SK-N-SH (cell line): ENCODE measurements at regions not wholly inside any gene's neighbourhood (a gene's known extent, or its start where the extent isn't known, plus 50 kb on each side); places are given as distances from the start of the nearest gene placed in this dataset.

Experiments used
- CTCF ChIA-PET: fragments of 300-600, 350-600 bp; formaldehyde crosslinking; extraction: SDS; loops from one replicate; lab custom pipeline; 2021; lab: Yijun Ruan, JAX
- POLR2A ChIA-PET: fragments of 350-600 bp; sonication (Branson Sonifier 250); formaldehyde crosslinking; extraction: SDS; loops from one replicate; lab custom pipeline; 2020; ENCODE audit warnings: antibody characterized with exemption, inconsistent platforms; lab: Yijun Ruan, JAX
- DNase-seq: peaks from one replicate; pipeline ENCODE4 v3.0.0; 2012
- H2AFZ ChIP-seq: fragments of 200-600 bp; sonication (generic); 2 replicates; pipeline ENCODE4 v1.8.1; 2016; ENCODE audit warnings: antibody characterized with exemption, mild to moderate bottlenecking, low read depth
- H3F3A ChIP-seq: fragments of 200-600 bp; sonication (generic); replicated peaks from 2 replicates; pipeline ENCODE3; 2016; ENCODE audit warnings: antibody characterized with exemption, mild to moderate bottlenecking; ENCODE audit not compliant: insufficient read depth
- H3K27ac ChIP-seq, 2 experiments: fragments of 200-500 bp in 1 of 2; fragments of 200-600 bp in 1 of 2; sonication (Bioruptor generic) in 1 of 2; sonication (generic), shearing (Covaris generic) in 1 of 2; 2 replicates each; pipeline versions ENCODE4 v1.5.1 to v1.6.1; 2014 to 2016; ENCODE audit warnings: low read depth in 2 of 2, inconsistent platforms in 1 of 2, low read length in 1 of 2, mild to moderate bottlenecking in 1 of 2, mixed read lengths in 1 of 2
- H3K27me3 ChIP-seq: fragments of 200-600 bp; sonication (generic), shearing (Covaris generic); 2 replicates; pipeline ENCODE4 v1.6.1; 2016; ENCODE audit warnings: mixed run types; ENCODE audit not compliant: insufficient read depth
- H3K36me3 ChIP-seq, 2 experiments: fragments of 200-500 bp in 1 of 2; fragments of 200-600 bp in 1 of 2; sonication (Bioruptor generic) in 1 of 2; sonication (generic) in 1 of 2; replicated peaks in 1 of 2; 2 replicates each; pipeline versions ENCODE3 to v1.5.1; 2014 to 2016; ENCODE audit warnings: low read length in 1 of 2, mild to moderate bottlenecking in 1 of 2; ENCODE audit not compliant: insufficient read depth in 2 of 2, control insufficient read depth in 1 of 2
- H3K4me1 ChIP-seq, 2 experiments: fragments of 200-500 bp in 1 of 2; fragments of 200-600 bp in 1 of 2; sonication (Bioruptor generic) in 1 of 2; sonication (generic), shearing (Covaris generic) in 1 of 2; 2 replicates each; pipeline versions ENCODE4 v1.5.1 to v1.6.1; 2014 to 2016; ENCODE audit warnings: low read depth in 1 of 2, low read length in 1 of 2, mixed run types in 1 of 2; ENCODE audit not compliant: insufficient read depth in 2 of 2, control insufficient read depth in 1 of 2
- H3K4me2 ChIP-seq: fragments of 200-600 bp; sonication (generic), shearing (Covaris generic); 2 replicates; pipeline ENCODE4 v1.6.1; 2017; ENCODE audit warnings: mixed run types
- H3K4me3 ChIP-seq, 2 experiments: fragments of 200-500 bp in 1 of 2; fragments of 200-600 bp in 1 of 2; sonication (Bioruptor generic) in 1 of 2; sonication (generic), shearing (Covaris generic) in 1 of 2; 2 replicates each; pipeline versions ENCODE4 v1.5.1 to v1.8.1; 2014 to 2016; ENCODE audit warnings: low read depth in 2 of 2, inconsistent platforms in 1 of 2, low read length in 1 of 2, mild to moderate bottlenecking in 1 of 2, mixed read lengths in 1 of 2, moderate library complexity in 1 of 2
- H3K79me2 ChIP-seq: fragments of 200-600 bp; sonication (generic); 2 replicates; pipeline ENCODE4 v1.8.1; 2017; ENCODE audit warnings: mild to moderate bottlenecking; ENCODE audit not compliant: insufficient read depth
- H3K9ac ChIP-seq: fragments of 200-600 bp; sonication (generic); 2 replicates; pipeline ENCODE4 v1.6.1; 2017; ENCODE audit warnings: mixed run types
- H3K9me2 ChIP-seq: fragments of 200-600 bp; sonication (generic); 2 replicates; pipeline ENCODE4 v1.6.1; 2017; ENCODE audit warnings: mixed run types
- H3K9me3 ChIP-seq: fragments of 200-600 bp; sonication (generic); 2 replicates; pipeline ENCODE4 v1.6.1; 2017; ENCODE audit warnings: mixed run types, mild to moderate bottlenecking, moderate library complexity
- H4K20me1 ChIP-seq: fragments of 200-600 bp; sonication (generic); 2 replicates; pipeline ENCODE4 v1.6.1; 2017; ENCODE audit warnings: mild to moderate bottlenecking, mixed run types; ENCODE audit not compliant: insufficient read depth
- ELF1 ChIP-seq: IDR thresholded peaks from 2 replicates; pipeline ENCODE4 v1.4.0; 2012
- FOXM1 ChIP-seq: IDR thresholded peaks from 2 replicates; pipeline ENCODE4 v1.4.0; 2012; ENCODE audit warnings: low read depth, mild to moderate bottlenecking
- MXI1 ChIP-seq: IDR thresholded peaks from 2 replicates; pipeline ENCODE4 v1.6.1; 2012; ENCODE audit warnings: mild to moderate bottlenecking, low read depth, low read length, improper control_type of control experiment
- RAD21 ChIP-seq: IDR thresholded peaks from 2 replicates; pipeline ENCODE4 v1.6.1; 2012; ENCODE audit warnings: mild to moderate bottlenecking, low read length
- RCOR1 ChIP-seq: fragments of 150-350 bp; IDR thresholded peaks from 2 replicates; pipeline ENCODE4 v1.6.1; 2017; ENCODE audit warnings: antibody characterized with exemption, low read length
- RXRA ChIP-seq: IDR thresholded peaks from 2 replicates; pipeline ENCODE4 v1.4.0; 2012; ENCODE audit warnings: low read depth, mild to moderate bottlenecking, borderline replicate concordance
- SIN3A ChIP-seq: IDR thresholded peaks from 2 replicates; pipeline ENCODE4 v1.6.1; 2012; ENCODE audit warnings: low read depth, mild to moderate bottlenecking, low read length, moderate library complexity, borderline replicate concordance
- SMC3 ChIP-seq: IDR thresholded peaks from 2 replicates; pipeline ENCODE4 v1.6.1; 2012; ENCODE audit warnings: low read depth, low read length, improper control_type of control experiment
- TAF1 ChIP-seq: IDR thresholded peaks from 2 replicates; pipeline ENCODE4 v1.6.1; 2012; ENCODE audit warnings: low read depth, mild to moderate bottlenecking, low read length, moderate library complexity, borderline replicate concordance
- TEAD4 ChIP-seq: IDR thresholded peaks from 2 replicates; pipeline ENCODE4 v1.4.0; 2012; ENCODE audit warnings: mild to moderate bottlenecking, borderline replicate concordance; ENCODE audit not compliant: insufficient read depth
- WGBS: methylation state at CpG from one replicate; pipeline ENCODE4 v1.1.6; 2017; ENCODE audit warnings: low lambda C conversion rate; 5-methylcytosine and 5-hydroxymethylcytosine counted together
- TF ChIP-seq, protein P1 (sequence below): IDR thresholded peaks from 2 replicates; pipeline ENCODE4 v1.6.1; 2012; ENCODE audit warnings: mild to moderate bottlenecking, low read depth, low read length, moderate library complexity
- TF ChIP-seq, protein P2 (sequence below): fragments of 150-350 bp; IDR thresholded peaks from 2 replicates; pipeline ENCODE4 v1.6.1; 2017; ENCODE audit warnings: antibody characterized with exemption, low read length, low read depth, borderline replicate concordance
- TF ChIP-seq, protein P3 (sequence below): fragments of 200-600 bp; sonication (generic); IDR thresholded peaks from 2 replicates; pipeline ENCODE4 v1.6.1; 2017; ENCODE audit warnings: antibody characterized with exemption, mild to moderate bottlenecking, moderate library complexity
- TF ChIP-seq, protein P4 (sequence below): IDR thresholded peaks from 2 replicates; pipeline ENCODE4 v1.4.0; 2012; ENCODE audit warnings: low read depth, borderline replicate concordance
- TF ChIP-seq, protein P5 (sequence below): IDR thresholded peaks from 2 replicates; pipeline ENCODE4 v1.4.0; 2012; ENCODE audit warnings: low read depth, borderline replicate concordance

DNA sequence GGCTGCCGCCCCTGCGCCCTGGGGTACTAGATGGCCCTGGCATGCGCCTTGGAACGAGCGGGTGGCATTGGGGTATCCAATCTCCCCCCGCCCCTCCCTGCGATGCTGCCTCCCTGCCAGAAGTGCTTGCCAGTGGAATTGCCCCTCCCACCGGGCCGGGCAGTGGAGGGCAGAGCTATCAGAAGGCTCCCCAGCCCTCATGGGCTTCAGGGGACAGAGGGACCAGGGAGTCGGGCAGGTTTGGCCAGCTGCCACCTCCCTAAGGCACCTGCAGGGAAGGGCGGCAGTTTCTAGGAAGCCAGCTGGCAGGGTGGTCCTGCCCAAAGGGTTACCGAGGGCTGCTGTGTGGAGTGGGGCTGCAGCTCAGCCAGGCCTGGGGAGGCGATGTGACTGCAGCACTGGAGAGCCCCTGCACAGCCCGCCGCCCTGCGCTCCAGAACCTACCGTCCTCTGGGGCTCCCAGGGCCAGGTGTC, 52.8 kb upstream of the EGFL7 start:
- no peak overlapping the region for H2AFZ ChIP-seq
- H3K4me2 ChIP-seq = no peak overlapping the region
- POLR2A ChIA-PET = no interaction called here
- H3K9me3 ChIP-seq = no peaks in the 10 kb centered on the region
- DNase-seq = no peak
- no peaks in the 10 kb centered on the region for H3K27me3 ChIP-seq
- H3K4me3 ChIP-seq = no peak overlapping the region
- 85% methylated on average over 9 of the region's 17 CpGs for WGBS
- TF ChIP-seq RAD21 (no peak), TAF1 (no peak), FOXM1 (no peak), MXI1 (no peak), RCOR1 (no peak)
- TF ChIP-seq, protein P1, sequence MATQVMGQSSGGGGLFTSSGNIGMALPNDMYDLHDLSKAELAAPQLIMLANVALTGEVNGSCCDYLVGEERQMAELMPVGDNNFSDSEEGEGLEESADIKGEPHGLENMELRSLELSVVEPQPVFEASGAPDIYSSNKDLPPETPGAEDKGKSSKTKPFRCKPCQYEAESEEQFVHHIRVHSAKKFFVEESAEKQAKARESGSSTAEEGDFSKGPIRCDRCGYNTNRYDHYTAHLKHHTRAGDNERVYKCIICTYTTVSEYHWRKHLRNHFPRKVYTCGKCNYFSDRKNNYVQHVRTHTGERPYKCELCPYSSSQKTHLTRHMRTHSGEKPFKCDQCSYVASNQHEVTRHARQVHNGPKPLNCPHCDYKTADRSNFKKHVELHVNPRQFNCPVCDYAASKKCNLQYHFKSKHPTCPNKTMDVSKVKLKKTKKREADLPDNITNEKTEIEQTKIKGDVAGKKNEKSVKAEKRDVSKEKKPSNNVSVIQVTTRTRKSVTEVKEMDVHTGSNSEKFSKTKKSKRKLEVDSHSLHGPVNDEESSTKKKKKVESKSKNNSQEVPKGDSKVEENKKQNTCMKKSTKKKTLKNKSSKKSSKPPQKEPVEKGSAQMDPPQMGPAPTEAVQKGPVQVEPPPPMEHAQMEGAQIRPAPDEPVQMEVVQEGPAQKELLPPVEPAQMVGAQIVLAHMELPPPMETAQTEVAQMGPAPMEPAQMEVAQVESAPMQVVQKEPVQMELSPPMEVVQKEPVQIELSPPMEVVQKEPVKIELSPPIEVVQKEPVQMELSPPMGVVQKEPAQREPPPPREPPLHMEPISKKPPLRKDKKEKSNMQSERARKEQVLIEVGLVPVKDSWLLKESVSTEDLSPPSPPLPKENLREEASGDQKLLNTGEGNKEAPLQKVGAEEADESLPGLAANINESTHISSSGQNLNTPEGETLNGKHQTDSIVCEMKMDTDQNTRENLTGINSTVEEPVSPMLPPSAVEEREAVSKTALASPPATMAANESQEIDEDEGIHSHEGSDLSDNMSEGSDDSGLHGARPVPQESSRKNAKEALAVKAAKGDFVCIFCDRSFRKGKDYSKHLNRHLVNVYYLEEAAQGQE = no peak
- TF ChIP-seq, protein P2, sequence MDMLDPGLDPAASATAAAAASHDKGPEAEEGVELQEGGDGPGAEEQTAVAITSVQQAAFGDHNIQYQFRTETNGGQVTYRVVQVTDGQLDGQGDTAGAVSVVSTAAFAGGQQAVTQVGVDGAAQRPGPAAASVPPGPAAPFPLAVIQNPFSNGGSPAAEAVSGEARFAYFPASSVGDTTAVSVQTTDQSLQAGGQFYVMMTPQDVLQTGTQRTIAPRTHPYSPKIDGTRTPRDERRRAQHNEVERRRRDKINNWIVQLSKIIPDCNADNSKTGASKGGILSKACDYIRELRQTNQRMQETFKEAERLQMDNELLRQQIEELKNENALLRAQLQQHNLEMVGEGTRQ = no peak
- TF ChIP-seq, protein P3, sequence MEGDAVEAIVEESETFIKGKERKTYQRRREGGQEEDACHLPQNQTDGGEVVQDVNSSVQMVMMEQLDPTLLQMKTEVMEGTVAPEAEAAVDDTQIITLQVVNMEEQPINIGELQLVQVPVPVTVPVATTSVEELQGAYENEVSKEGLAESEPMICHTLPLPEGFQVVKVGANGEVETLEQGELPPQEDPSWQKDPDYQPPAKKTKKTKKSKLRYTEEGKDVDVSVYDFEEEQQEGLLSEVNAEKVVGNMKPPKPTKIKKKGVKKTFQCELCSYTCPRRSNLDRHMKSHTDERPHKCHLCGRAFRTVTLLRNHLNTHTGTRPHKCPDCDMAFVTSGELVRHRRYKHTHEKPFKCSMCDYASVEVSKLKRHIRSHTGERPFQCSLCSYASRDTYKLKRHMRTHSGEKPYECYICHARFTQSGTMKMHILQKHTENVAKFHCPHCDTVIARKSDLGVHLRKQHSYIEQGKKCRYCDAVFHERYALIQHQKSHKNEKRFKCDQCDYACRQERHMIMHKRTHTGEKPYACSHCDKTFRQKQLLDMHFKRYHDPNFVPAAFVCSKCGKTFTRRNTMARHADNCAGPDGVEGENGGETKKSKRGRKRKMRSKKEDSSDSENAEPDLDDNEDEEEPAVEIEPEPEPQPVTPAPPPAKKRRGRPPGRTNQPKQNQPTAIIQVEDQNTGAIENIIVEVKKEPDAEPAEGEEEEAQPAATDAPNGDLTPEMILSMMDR = no peak
- H4K20me1 ChIP-seq = no peaks in the 10 kb centered on the region
- H3K9ac ChIP-seq = no peak overlapping the region
- no peaks in the 10 kb centered on the region for H3K9me2 ChIP-seq
- H3K79me2 ChIP-seq = no peaks in the 10 kb centered on the region
- no peaks in the 10 kb centered on the region for H3K36me3 ChIP-seq
- H3K27ac ChIP-seq = no peak overlapping the region
- CTCF ChIA-PET = interaction anchor here (0.8 to 6.9 kb wide), 6 partner anchors 9 to 201 kb away, joined by 3 to 63 read pairs (median 4); no protein-coding TSS in a partner anchor
- H3F3A ChIP-seq = no peaks in the 10 kb centered on the region
- peaks cover 9 to 11% of the 10 kb centered on the region in 2 experiments; a peak in 3 of 4 replicates for H3K4me1 ChIP-seq

DNA sequence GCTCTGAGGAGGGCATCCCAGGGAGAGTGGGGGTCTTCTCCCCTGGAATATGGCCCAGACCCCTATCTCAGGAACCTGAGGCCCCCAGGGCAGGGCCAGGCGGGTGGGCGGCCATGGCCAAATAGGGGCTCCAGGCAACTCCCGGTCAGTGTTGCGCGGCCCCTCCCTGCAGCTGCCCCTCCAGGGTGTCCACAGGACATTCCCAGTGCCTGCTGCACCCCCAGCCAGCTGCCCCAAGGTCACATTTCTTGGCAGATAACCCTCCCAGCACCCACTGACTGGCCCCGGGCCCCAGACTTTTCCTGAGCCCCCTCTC, 53.6 kb upstream of the EGFL7 start:
- H3K9me3 ChIP-seq = no peaks in the 10 kb centered on the region
- no peaks in the 10 kb centered on the region for H3K36me3 ChIP-seq
- no peaks in the 10 kb centered on the region for H3F3A ChIP-seq
- H3K9me2 ChIP-seq = no peaks in the 10 kb centered on the region
- H3K4me1 ChIP-seq = peaks cover 5 to 11% of the 10 kb centered on the region in 2 experiments; a peak in 3 of 4 replicates
- CTCF ChIA-PET = interaction anchor here (1.2 to 6.9 kb wide), 4 partner anchors 19 to 200 kb away, joined by 4 to 63 read pairs (median 5); no protein-coding TSS in a partner anchor
- no peak for DNase-seq
- WGBS = 100% methylated on average over 2 of the region's 6 CpGs
- no peak overlapping the region for H2AFZ ChIP-seq
- H3K27ac ChIP-seq = no peak overlapping the region
- POLR2A ChIA-PET = no interaction called here
- H3K4me3 ChIP-seq = no peak overlapping the region
- H3K27me3 ChIP-seq = no peaks in the 10 kb centered on the region
- no peak overlapping the region for H3K4me2 ChIP-seq
- no peaks in the 10 kb centered on the region for H3K79me2 ChIP-seq
- H3K9ac ChIP-seq = no peak overlapping the region
- no peaks in the 10 kb centered on the region for H4K20me1 ChIP-seq
- TF ChIP-seq SMC3 (no peak), TEAD4 (no peak), SIN3A (no peak), ELF1 (no peak), RXRA (no peak)
- TF ChIP-seq, protein P4, sequence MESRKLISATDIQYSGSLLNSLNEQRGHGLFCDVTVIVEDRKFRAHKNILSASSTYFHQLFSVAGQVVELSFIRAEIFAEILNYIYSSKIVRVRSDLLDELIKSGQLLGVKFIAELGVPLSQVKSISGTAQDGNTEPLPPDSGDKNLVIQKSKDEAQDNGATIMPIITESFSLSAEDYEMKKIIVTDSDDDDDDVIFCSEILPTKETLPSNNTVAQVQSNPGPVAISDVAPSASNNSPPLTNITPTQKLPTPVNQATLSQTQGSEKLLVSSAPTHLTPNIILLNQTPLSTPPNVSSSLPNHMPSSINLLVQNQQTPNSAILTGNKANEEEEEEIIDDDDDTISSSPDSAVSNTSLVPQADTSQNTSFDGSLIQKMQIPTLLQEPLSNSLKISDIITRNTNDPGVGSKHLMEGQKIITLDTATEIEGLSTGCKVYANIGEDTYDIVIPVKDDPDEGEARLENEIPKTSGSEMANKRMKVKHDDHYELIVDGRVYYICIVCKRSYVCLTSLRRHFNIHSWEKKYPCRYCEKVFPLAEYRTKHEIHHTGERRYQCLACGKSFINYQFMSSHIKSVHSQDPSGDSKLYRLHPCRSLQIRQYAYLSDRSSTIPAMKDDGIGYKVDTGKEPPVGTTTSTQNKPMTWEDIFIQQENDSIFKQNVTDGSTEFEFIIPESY = no peak
- TF ChIP-seq, protein P5, sequence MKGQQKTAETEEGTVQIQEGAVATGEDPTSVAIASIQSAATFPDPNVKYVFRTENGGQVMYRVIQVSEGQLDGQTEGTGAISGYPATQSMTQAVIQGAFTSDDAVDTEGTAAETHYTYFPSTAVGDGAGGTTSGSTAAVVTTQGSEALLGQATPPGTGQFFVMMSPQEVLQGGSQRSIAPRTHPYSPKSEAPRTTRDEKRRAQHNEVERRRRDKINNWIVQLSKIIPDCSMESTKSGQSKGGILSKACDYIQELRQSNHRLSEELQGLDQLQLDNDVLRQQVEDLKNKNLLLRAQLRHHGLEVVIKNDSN = no peak
